HG03097 (cell line): ENCODE measurements at regions not wholly inside any gene's neighbourhood (a gene's known extent, or its start where the extent isn't known, plus 50 kb on each side); places are given as distances from the start of the nearest gene placed in this dataset.

Experiments used
- ATAC-seq: cut with Tn5 transposase; IDR thresholded peaks from one replicate; pipeline ENCODE4 v1.9.1; 2021; ENCODE audit not compliant: unreplicated experiment, low FRiP score

DNA sequence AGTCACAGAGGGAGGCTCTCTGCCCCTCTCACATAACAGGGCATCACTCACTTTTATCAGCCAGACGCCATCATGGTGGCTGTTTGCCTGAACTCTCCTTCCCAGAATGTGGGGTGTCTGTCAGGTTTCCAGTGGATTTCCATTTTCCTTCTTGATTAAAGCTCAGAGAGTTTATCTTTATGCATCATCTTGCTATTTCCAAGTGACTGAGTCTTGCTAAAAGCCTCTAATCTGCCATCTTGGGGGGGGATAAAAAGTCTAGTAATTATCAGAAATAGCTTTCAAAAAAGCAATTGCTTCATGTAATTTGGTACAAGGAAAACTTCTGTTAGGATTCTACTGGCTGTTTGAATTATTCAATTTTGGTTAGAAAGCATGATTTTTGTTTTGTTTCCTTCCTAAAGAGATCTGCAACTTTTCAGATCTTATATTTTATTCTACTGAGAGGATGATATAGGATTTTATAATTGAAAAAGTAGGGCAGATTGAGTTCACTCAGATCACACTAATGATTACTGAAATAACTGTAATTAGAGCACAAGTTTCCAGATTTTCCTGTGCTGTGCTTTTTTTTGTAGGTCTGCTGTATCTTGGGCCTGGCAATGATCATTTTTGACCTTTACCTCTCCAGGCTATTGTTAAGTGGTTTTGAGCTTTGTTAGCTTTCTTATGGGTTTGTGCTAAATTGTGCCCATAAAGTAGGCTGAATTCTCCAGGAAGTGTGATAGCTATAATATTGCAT, 661.5 kb downstream of the TLE4 start:
- no peak for ATAC-seq

GRCh38 chr9:80231318-80232236, 659.8 kb downstream of the TLE4 start:
- ATAC-seq: no peak

- no peak for ATAC-seq
Observed at GRCh38 chr9:80223897-80224296, 652.1 kb downstream of the TLE4 start.

- ATAC-seq: no peak
Observed at GRCh38 chr9:80222466-80223169, 650.9 kb downstream of the TLE4 start.

DNA sequence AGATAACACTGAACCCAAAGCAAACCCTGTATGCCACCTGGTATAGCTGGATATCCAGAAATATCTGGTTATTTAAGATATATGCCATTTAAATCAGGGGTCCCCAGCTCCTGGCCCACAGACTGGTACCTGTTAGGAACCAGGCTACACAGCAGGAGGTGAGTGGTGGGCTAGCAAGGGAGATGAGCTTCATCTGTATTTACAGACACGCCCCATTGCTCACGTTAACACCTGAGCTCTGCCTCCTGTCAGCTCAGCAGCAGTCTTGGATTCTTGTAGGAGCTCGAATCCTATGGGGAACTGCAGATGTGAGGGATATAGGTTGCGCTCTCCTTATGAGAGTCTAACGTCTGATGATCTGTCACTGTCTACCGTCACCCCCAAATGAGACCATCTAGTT, 646.6 kb downstream of the TLE4 start:
- no peak for ATAC-seq

GRCh38 chr9:80213613-80214012, 641.8 kb downstream of the TLE4 start:
- ATAC-seq: no peak

- ATAC-seq: no peak
Observed at GRCh38 chr9:80208696-80209095, 636.9 kb downstream of the TLE4 start.

DNA sequence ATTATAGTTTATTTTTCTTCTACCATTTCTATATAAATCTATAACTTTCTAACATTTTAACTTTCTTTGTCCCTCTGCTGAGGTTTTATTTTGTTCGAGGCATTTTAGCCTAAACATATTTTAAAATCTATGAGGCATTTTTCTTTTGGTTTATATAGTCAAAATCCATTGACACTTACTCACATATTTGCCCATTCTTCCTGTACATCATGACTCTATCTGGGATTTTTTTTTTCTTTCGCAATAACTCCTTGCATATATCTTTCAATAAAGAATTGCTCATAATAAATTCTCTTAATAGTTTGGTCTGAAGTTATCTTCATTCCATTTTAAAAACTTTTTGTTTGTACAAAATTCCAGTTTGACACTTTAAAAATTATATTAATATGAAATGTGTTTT, 632.3 kb downstream of the TLE4 start:
- ATAC-seq: no peak

GRCh38 chr9:80197661-80198060, 625.9 kb downstream of the TLE4 start:
- no peak for ATAC-seq

DNA sequence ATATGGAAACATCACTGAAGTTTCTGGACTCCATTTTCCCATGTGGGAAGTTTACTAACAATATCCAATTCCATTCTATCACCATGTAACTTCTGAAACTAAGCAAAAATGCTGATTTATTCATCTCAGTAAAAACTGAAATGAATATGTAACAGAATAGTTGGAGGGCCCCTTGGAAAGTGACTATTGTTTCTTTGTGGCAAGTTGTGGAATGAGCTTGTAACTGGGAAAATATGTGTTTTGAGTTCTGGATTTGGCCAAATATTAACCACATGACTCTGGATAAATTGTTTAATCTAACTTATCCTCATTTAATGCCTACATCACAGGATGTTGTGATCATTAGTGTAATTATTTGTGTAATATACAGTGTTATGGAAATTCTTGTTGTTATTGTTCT, 619.3 kb downstream of the TLE4 start:
- no peak for ATAC-seq

DNA sequence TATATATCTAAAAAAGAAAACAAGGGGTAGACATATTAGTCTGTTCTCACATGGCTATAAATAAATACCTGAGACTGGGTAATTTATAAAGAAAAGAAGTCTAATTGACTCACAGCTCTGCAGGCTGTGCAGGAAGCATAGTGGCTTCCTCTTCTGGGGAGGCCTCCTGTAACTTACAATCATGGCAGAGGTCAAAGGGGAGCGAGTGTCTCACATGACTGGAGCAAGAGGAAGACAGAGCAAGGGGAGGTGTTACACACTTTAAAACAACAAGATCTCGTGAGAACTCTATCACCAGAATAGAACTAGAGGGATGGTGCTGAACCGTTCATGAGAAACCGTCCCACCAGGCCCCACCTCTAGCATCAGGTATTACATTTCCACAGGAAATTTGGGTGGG, 616.8 kb downstream of the TLE4 start:
- no peak for ATAC-seq

GRCh38 chr9:80185112-80185738, 613.5 kb downstream of the TLE4 start:
- no peak for ATAC-seq

DNA sequence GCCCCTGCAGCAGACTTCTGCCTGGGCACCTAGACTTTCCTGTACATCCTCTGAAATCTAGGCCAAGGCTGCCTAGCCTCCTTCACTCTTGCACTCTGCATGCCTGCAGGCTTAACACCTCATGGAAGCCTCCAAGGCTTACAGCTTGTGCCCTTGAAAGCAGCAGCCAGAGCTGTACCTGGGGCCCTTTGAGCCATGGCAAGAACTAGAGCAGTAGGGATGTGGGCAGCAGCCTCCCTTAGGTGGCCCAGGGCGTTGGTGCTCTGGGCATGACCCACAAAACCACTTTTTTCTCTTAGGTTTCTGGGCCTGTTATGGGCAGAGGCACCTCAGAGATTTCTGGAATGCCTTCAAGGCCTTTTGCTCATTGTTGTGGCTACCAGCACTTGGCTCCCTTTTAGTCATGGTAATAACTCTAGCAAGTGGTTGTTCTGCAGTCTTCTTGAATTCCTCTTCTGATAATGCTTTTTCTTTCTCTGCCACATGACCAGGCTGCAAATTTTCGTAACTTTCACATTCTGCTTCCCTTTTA, 606.2 kb downstream of the TLE4 start:
- no peak for ATAC-seq

DNA sequence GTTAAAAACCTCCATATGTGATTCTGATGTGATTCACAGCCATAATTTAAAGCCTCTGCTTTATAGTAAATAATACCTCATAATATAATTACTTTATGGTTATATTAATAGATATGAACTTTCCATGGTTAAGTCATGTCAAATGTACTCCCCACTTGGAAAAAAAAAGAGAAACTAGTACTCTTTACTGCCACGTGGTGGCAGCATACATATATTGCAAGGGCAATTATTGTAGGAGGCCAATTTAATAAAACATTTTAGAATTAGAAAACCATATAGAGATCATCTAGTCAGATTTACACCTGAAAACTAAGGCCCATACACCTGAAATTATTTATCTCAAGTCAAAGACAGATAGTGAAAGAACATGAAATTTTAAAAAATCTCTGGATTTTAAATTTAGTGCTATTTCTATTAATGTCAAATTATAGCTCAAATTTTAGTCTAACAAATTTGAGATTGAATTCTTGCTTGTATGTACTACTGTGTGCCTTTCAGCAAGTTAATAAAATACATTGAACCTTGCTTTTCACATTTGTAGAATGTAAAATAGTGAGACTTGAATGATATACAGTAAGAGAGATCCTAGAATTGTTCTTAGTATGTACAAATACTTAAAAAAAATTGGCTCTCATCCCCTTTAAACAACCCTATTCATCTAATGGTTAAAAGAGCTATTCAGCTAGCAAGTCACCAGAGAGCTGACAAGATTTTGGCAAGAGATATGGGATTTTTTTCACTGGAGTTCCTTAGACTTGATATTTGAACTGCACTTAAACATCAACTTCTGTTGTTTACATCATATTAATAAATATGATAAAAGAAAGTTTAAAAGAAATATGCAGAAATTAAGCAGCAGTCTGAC, 603.8 kb downstream of the TLE4 start:
- no peak for ATAC-seq

GRCh38 chr9:80163889-80164288, 592.1 kb downstream of the TLE4 start:
- no peak for ATAC-seq

GRCh38 chr9:80158554-80159170, 586.9 kb downstream of the TLE4 start:
- ATAC-seq: no peak

DNA sequence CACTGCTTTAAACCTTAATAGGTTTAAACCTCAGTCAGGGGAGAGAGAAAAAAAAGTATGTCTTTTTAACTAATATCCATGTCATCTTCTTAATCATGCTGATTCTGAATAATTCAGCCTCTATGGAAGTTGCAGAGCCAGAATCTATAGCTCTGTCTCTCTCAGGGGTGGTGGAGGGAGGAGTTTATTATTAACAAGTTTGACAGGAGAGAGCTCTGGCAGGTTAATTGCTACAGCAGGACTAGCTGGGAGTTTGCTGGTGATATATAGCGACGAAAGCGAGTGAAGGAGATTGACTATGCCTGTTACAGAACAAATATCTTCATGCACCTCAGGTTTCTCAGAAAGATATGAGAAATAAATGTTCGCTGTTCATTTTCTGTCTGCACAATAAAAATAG, 586.4 kb downstream of the TLE4 start:
- ATAC-seq: no peak

GRCh38 chr9:80157561-80157983, 585.8 kb downstream of the TLE4 start:
- no peak for ATAC-seq
